GM12801 (cell line): ENCODE measurements at regions not wholly inside any gene's neighbourhood (a gene's known extent, or its start where the extent isn't known, plus 50 kb on each side); places are given as distances from the start of the nearest gene placed in this dataset.

ENCODE experiments used
- TF ChIP-seq, protein P1 (sequence below): IDR thresholded peaks from one replicate; pipeline ENCODE4 v1.5.1; 2011; ENCODE audit warnings: control low read depth; ENCODE audit not compliant: insufficient read length; ENCODE audit errors: extremely low read depth

DNA sequence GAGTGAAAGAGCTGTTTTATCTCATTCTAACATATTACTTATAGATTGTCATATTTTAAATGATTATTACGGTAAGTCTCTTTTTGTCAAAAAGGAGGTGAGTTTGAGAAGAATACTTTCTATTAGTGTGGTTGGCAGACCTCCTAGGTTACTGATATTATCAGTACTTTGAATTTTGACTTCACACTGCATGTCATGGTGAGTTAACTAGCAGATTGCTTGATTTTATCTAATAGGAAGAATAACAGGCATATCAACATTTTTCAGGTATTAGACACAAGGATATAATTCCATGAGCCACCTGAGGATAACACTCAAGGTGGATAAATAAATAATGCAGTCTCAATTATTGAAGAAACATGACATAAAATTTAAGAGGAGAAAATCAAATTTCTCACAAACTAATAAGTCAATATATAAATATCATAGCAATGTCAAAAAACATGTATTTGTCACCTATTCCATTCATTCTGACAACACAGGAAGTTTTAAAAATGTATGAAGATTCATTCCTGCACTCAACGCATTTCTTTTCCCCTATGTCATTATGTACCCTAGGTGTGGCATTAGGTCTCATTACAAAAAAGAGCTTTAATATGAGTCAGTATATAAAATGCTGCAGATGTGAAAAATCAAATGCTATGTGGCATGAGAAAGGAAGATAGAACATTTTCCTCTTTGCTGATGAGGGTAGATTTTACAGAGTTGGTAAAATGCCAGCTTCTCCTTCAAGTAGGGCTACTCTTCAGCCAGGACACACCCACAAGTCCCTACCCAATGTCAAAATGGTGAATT lies 1621.6 kb downstream of the REEP3 start:
- TF ChIP-seq, protein P1, sequence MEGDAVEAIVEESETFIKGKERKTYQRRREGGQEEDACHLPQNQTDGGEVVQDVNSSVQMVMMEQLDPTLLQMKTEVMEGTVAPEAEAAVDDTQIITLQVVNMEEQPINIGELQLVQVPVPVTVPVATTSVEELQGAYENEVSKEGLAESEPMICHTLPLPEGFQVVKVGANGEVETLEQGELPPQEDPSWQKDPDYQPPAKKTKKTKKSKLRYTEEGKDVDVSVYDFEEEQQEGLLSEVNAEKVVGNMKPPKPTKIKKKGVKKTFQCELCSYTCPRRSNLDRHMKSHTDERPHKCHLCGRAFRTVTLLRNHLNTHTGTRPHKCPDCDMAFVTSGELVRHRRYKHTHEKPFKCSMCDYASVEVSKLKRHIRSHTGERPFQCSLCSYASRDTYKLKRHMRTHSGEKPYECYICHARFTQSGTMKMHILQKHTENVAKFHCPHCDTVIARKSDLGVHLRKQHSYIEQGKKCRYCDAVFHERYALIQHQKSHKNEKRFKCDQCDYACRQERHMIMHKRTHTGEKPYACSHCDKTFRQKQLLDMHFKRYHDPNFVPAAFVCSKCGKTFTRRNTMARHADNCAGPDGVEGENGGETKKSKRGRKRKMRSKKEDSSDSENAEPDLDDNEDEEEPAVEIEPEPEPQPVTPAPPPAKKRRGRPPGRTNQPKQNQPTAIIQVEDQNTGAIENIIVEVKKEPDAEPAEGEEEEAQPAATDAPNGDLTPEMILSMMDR = no peak

DNA sequence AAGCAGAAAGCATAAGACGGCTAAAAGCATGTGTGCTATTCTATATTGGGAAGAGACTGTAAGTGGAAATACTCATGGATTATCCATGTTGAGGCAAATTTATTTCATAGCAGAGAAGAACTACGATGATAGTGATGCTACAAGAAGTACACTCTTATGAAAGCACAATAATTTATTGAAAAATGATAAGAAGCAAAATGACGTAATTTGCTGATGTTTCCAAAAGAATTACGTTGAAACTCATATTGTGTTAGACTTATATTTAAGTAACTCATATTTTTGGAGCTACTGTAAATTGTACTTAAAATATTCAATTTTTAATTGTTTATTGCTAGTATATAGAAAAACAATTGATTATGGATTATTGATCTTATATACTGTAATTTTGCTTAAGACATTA lies 1622.5 kb downstream of the REEP3 start:
- TF ChIP-seq, protein P1 = no peak

- TF ChIP-seq, protein P1 = no peak
These were observed 1628.7 kb downstream of the REEP3 start for GRCh38 chr10:65149878-65150277.

DNA sequence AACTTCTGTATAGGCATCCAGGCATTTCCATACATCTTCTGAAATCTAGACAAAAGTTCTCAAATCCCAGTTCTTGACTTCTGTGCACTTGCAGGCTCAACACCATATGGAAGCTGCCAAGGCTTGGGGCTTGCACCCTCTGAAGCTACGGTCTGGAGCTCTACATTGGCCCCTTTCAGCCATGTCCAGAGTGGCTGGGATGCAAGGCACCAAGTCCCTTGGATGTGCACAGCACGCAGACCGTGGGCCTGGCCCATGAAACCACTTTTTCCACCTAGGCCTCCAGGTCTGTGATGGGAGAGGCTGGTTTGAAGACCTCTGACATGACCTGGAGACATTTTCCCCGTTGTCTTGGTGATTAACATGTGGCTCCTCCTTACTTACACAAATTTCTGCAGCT lies 1645.1 kb downstream of the REEP3 start:
- TF ChIP-seq, protein P1 = no peak

DNA sequence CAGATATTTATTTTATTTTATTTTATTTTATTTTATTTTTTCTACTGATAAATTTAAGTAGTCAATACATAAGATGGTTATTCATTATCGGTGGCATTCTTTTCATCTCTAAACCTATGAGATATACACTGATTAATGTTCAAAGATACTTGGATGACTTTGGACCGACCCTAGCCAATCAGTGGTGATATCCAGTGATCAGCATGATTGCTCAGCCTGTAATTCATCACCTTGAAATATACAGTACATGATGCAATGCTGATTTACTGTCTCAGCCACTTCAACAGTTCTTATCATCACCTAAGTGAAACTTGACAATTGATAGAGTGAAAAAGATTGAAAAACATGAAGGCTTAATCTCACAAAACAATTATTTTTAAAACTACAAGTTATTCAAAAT lies 1651.0 kb downstream of the REEP3 start:
- TF ChIP-seq, protein P1 = no peak

GRCh38 chr10:65176994-65177393 lies 1655.8 kb downstream of the REEP3 start:
- TF ChIP-seq, protein P1 = no peak

DNA sequence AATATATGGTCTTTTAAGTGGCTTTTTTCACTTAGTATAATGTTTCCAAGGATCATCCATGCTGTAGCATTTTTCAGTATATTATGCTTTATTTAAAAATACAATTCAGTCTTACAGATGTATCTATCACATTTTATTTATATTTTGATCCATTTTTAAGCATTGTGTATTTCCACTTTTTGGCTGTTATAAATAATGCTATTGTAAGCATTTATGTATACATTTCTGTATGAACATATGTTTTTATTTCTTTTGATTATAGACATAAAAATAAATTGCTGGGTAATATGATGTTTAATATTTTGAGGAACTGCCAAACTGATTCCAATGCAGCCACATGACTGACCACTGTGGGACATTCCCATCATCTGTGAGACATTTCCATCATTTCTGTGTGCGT lies 1662.0 kb downstream of the REEP3 start:
- TF ChIP-seq, protein P1 = no peak
